ENCODE measurements at regions not wholly inside any gene's neighbourhood (a gene's known extent, or its start where the extent isn't known, plus 50 kb on each side); places are given as distances from the start of the nearest gene placed in this dataset.

- intact Hi-C loops (cut with DNase I; ENCODE audit: low total_unique reads) = no loop called here
Measured at GRCh38 chr2:18752667-18753422, 163.5 kb upstream of the NT5C1B start.

GRCh38 chr2:18752022-18752493 lies 162.7 kb upstream of the NT5C1B start:
- no peak for TF ChIP-seq CTCF (IDR thresholded peaks at IDR 0.05)
- H3K27me3 ChIP-seq = no peaks in the 10 kb centered on the region
- peak overlapping the region in 1 of 2 donors; percentile 14 for H3K27ac ChIP-seq
- no peak for DNase-seq
- intact Hi-C loops (cut with DNase I; ENCODE audit: low total_unique reads) = no loop called here
- no peaks in the 10 kb centered on the region for H3K9me3 ChIP-seq
- peaks cover 0 to 7% (median 2%) of the 10 kb centered on the region in 4 donors for H3K4me1 ChIP-seq
- no peak overlapping the region for H3K4me3 ChIP-seq
- no peaks in the 10 kb centered on the region for H3K36me3 ChIP-seq

More at GRCh38 chr2:18752667-18753422, 163.5 kb upstream of the NT5C1B start:
- no peaks in the 10 kb centered on the region for H3K36me3 ChIP-seq
- H3K27me3 ChIP-seq = no peaks in the 10 kb centered on the region
- H3K9me3 ChIP-seq = no peaks in the 10 kb centered on the region
- no peak for DNase-seq
- H3K27ac ChIP-seq = no peak overlapping the region
- TF ChIP-seq CTCF (IDR thresholded peaks at IDR 0.05) = no peak
- no peak overlapping the region for H3K4me3 ChIP-seq
- peaks cover 0 to 7% (median 2%) of the 10 kb centered on the region in 4 donors for H3K4me1 ChIP-seq

- intact Hi-C loops (cut with DNase I; ENCODE audit: low total_unique reads) = no loop called here
- H3K4me3 ChIP-seq = no peak overlapping the region
- no peak for DNase-seq
Measured at GRCh38 chr2:18750672-18751554, 161.5 kb upstream of the NT5C1B start.

GRCh38 chr2:18749912-18750526 lies 160.7 kb upstream of the NT5C1B start:
- DNase-seq = peak in 1 of 2 donors; percentile 62
- intact Hi-C loops (cut with DNase I; ENCODE audit: low total_unique reads) = loop anchor here (5.0 to 10.0 kb wide), 3 partner anchors 325 to 1117 kb away; no protein-coding TSS in a partner anchor
- peak; percentile 74 to 79 for TF ChIP-seq CTCF (IDR thresholded peaks at IDR 0.05)
- no peaks in the 10 kb centered on the region for H3K27me3 ChIP-seq
- no peak overlapping the region for H3K27ac ChIP-seq
- H3K4me3 ChIP-seq = no peak overlapping the region
- peaks cover 0 to 7% (median 2%) of the 10 kb centered on the region in 4 donors for H3K4me1 ChIP-seq
- no peaks in the 10 kb centered on the region for H3K36me3 ChIP-seq
- H3K9me3 ChIP-seq = no peaks in the 10 kb centered on the region

More at GRCh38 chr2:18750672-18751554, 161.5 kb upstream of the NT5C1B start:
- Histone ChIP-seq H3K36me3 (no peaks in the 10 kb centered on the region), H3K27ac (no peak overlapping the region), H3K27me3 (no peaks in the 10 kb centered on the region), H3K9me3 (no peaks in the 10 kb centered on the region), H3K4me1 (peaks cover 0 to 7% (median 2%) of the 10 kb centered on the region in 4 donors)
- no peak for TF ChIP-seq CTCF (IDR thresholded peaks at IDR 0.05)
